HG03066 (cell line): ENCODE measurements at regions not wholly inside any gene's neighbourhood (a gene's known extent, or its start where the extent isn't known, plus 50 kb on each side); places are given as distances from the start of the nearest gene placed in this dataset.
"Not testable (repeated sequence)": the region's sequence is repeated elsewhere in the genome, so short reads cannot be mapped to it uniquely, and the experiment has no call there.

Experiments
- ATAC-seq: cut with Tn5 transposase; IDR thresholded peaks from one replicate; pipeline ENCODE4 v1.9.1; 2021; ENCODE audit warnings: low read depth; ENCODE audit not compliant: unreplicated experiment

DNA sequence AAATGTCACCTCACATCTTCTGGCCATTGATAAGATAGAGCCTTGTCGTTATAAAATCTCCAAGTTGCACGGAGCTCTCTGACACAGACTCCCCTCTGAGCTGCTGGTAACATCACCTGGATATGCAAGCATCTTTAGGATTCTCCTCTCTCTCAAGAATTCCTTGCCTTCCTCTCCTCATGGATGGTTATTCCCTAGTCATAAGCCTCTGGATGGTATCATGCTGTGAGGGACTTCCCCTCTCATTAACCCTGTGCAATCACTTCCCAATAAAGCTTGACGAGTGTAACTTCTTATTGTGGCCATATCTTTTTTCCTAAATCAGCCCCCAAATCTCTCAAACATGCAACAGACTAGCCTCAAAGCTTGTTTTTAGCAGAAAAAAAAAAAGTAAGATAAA, 1057.0 kb upstream of the SLIT2 start:
- no peak for ATAC-seq

DNA sequence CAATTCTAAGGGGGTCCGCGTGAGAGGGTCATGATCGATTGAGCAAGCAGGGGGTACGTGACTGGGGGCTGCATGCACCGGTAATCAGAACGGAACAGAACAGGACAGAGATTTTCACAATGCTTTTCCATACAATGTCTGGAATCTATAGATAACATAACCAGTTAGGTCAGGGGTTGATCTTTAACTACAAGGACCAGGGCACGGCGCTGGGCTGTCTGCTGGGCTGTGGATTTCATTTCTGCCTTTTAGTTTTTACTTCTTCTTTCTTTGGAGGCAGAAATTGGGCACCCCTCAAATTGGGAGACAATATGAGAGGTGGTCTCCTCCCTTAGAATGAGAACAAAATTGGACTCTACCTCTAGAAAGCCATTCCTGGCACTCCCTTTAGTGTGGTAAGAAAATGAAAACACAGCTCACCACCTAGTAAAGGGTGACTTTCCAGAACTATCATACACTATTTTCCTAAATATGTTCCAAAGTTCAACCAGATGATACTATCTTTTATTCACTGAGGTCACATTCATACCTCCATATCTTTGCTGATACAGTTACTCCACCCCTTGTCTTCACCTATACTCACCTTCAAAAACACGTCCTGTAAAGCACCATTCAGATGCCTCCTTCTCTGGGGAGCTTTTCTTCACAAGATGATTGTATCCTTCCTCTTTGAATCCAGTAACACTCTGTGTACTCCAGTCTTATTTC, 1058.3 kb upstream of the SLIT2 start:
- no peak for ATAC-seq

GRCh38 chr4:19191979-19192650, 1059.6 kb upstream of the SLIT2 start:
- ATAC-seq, result no peak

- no peak for ATAC-seq
Observed at GRCh38 chr4:19187691-19188090, 1064.0 kb upstream of the SLIT2 start.

DNA sequence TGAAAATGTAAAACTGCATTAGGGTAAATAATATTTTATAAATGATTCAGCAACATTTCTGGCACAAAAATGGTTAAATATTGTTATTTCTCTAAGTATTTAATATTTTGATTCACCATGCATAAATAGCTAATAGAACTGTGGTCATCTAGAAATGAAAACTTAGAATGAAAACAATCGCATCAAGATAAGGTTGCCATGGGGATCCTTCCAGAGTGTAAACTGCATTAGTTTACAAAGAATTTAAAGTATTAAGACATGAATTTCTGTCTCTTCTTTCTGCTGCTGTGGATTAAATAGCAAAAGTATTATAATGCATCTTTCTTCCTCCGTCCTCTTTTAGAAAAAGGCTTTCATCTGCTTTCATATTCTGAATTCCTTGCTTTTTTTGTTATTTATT, 1064.6 kb upstream of the SLIT2 start:
- ATAC-seq, result no peak

- not testable (repeated sequence) for ATAC-seq
Observed at GRCh38 chr4:19181631-19182030, 1070.1 kb upstream of the SLIT2 start.

- no peak for ATAC-seq
Observed at GRCh38 chr4:19178835-19179234, 1072.9 kb upstream of the SLIT2 start.

DNA sequence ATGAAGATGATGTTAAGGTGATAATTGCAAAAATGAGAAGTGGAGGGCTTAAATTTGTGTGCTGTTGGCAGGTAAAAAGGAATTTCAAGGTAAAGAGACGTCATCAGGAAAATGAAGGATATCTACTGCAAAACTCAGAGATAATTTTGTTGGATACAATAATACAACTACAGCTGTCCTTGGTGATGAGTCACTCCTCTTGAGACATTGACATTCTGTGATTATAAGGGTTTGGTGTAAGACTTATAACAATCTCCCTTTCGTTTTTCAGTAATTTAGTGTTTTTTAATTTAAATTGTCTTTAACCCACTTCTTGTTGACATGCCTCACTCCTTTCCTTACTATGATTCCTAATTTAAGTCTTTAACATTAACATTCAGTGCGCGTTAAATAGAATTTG, 1074.1 kb upstream of the SLIT2 start:
- ATAC-seq, result no peak

- ATAC-seq, result no peak
Observed at GRCh38 chr4:19171832-19172231, 1079.9 kb upstream of the SLIT2 start.

- ATAC-seq, result no peak
Observed at GRCh38 chr4:19167311-19167710, 1084.4 kb upstream of the SLIT2 start.

DNA sequence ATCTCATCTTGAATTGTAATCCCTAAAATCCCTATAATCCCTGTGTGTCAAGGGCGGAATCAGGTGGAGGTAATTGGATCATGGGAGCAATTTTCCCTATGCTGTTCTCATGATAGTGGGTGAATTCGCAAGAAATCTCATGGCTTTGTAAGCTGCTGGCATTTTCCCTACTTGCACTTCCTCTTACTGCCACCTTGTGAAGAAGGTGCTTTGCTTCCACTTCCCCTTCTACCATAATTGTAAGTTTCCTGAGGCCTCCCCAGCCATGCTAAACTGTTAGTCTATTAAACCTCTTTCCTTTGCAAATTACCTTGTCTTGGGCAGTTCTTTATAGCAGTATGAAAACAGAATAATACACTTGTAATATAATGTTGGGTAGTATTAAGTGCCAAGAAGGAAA, 1087.4 kb upstream of the SLIT2 start:
- ATAC-seq, result no peak

DNA sequence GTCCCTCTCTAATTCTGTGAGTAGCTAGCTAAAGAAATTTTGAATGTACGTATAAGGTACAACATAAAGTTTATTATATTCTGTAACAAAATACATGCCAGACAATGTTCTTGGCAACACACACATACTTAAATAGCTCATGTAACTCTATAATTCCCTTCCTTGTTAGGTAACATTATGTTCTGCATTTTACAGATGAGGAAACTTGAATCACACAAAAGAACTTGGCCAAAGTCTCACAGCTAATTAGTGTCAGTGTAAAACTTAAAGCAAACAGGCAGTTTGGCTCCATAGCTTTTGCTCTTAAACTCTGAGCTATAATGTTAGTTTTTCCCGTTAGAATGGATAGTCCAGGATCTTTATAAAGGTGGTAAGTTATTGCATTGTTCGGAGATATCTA, 1091.8 kb upstream of the SLIT2 start:
- no peak for ATAC-seq

DNA sequence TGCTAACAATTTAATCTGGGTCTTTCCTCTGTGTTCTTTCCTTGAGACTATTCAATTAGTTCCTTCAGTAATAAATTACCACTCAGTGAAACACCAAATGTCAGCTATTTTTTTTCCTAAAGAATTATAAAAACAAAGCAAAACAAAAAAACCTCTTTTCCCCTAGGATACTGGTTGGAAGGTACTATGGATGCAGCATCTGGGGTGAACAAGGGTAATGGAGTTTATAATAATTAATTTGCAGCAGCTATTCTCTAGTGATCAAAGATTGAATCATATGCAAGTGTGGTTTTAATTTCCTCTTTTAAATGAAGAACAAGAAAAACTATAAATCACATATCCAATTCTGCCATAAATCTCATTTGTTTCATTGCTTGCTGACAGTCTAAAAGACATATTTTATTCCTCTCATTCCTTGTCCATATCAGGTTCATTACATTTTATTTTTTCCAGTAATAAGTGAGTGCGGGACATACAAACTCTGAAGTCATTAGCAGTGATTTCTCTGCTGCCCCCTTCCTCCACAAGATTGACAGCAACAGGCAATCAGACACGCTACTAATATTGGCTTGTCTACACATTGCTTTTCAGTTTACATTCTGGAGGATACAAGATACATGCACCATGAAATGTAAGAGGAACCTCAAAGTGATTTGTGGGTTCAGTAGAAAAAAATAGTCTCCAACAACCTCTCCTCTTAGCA, 1093.4 kb upstream of the SLIT2 start:
- no peak for ATAC-seq

- ATAC-seq, result no peak
Observed at GRCh38 chr4:19156786-19157185, 1094.9 kb upstream of the SLIT2 start.

DNA sequence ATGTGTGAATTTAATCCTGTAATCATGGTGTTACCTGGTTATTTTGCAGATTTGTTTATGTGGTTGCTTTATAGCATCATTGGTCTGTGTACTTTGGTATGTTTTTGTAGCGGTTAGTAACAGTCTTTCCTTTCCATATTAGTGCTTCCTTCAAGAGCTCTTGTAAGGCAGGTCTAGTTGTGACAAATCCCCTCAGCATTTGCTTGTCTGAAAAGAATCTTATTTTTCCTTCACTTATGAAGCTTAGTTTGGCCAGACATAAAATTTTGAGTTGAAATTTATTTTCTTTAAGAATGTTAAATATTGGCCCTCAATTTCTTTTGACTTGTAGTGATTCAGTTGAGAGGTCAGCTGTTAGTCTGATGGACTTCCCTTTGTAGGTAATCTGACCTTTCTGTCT, 1096.1 kb upstream of the SLIT2 start:
- ATAC-seq, result no peak

DNA sequence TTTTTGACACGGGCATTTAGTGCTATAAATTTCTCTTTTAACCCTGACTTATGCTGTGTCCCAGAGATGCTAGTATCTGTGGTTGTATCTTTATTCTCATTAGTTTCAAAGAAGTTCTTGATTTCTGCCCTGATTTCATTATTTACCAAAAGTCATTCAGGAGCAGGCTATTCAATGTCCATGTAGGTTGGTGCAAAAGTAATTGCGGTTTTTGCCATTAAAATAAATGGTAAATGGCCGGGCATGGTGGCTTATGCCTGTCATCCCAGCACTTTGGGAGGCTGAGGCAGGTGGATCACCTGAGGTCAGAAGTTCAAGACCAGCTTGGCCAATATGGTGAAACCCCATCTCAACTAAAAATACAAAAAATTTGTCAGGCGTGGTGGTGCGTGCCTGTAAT, 1097.4 kb upstream of the SLIT2 start:
- ATAC-seq, result not testable (repeated sequence)

GRCh38 chr4:19152264-19152663, 1099.4 kb upstream of the SLIT2 start:
- no peak for ATAC-seq

DNA sequence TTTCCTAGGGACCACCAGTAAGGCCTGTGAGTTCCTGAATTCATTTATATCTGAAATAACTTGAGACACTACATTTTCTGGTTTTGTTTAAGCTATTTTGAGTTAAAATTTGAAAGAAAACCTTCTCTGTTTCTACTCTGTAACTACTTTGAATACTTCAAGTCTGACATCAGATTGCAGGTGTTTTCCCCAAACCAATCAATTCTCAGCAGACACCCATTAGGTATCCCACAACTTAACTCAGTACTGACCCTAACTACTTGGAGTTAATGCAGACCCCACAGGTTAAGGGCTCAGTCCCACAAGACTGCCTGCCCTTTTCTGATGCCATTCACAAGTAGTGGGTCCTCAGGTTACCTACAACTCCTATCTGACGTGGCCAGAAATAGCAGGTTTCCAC, 1100.0 kb upstream of the SLIT2 start:
- no peak for ATAC-seq

DNA sequence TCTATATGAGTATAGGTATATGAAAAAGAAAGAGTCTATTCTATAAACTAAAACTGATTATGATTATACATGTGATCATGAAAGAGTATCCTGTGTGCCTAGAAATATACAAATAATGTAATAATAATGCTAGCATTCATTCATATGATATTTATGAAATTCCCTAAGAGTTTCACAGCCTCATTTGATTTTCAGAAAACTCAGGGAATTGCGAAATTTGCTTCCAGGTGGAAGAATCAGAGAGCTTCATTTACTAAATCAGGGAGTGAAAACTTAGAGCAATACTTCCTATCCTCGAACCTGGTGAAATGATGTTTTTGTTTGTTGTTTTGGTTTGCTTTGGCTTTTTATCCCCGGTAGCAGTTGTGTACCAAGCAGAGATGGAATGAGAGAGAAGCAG, 1105.7 kb upstream of the SLIT2 start:
- ATAC-seq, result no peak

DNA sequence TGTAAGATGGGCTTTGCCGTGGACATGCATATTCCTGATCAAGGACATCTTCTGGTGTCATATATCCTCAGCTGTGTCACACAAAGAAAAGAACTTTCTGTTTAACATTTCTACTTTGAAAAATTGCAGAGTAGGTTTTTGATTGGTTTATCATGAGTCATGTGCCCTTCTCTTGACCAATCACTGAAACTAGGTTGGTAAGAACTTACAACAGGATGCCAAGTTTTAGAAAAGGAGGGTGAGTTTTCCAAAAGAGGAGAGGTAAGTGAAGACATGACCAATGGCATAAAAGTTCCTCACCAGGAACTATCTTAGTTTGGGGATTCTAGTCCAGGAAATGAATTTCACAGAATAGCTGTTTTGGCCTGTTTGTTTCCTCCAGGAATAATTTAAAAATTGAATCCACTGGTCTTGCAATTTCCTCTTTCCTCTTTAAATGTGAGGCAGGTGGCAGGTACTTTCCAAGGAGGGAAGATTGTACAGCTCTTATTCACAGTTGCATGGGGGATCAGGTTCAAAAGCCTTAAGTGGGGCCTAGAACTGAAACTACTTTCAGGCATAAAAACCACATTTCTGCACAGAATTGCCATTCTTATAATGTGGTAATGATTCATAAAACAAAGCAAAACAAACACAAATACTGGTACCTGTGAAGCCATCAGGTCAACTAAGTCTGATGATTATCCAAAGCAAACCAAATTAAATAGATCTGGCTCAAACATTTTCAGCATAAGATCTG, 1114.5 kb upstream of the LCORL start:
- no peak for ATAC-seq

GRCh38 chr4:19134685-19135084, 1113.1 kb upstream of the LCORL start:
- ATAC-seq, result no peak
